Ishikawa (cell line): ENCODE measurements at regions not wholly inside any gene's neighbourhood (a gene's known extent, or its start where the extent isn't known, plus 50 kb on each side); places are given as distances from the start of the nearest gene placed in this dataset.

Experiments
- CEBPB ChIP-seq: IDR thresholded peaks from 2 replicates; pipeline ENCODE4 v1.6.1; 2012
- CREB1 ChIP-seq: IDR thresholded peaks from 2 replicates; pipeline ENCODE4 v1.6.1; 2012; ENCODE audit warnings: low read depth
- EGR1 ChIP-seq: IDR thresholded peaks from 2 replicates; pipeline ENCODE4 v1.6.1; 2012
- EP300 ChIP-seq: IDR thresholded peaks from 2 replicates; pipeline ENCODE4 v1.6.1; 2012; ENCODE audit warnings: borderline replicate concordance
- FOXM1 ChIP-seq: IDR thresholded peaks from 2 replicates; pipeline ENCODE4 v1.6.1; 2012; ENCODE audit warnings: low read depth, borderline replicate concordance
- MAX ChIP-seq: IDR thresholded peaks from 2 replicates; pipeline ENCODE4 v1.6.1; 2012
- NFIC ChIP-seq: IDR thresholded peaks from 2 replicates; pipeline ENCODE4 v1.6.1; 2012
- RAD21 ChIP-seq: IDR thresholded peaks from 2 replicates; pipeline ENCODE4 v1.6.1; 2012; ENCODE audit warnings: low read depth
- REST ChIP-seq: IDR thresholded peaks from 2 replicates; pipeline ENCODE4 v1.6.1; 2012; ENCODE audit warnings: low read depth, mild to moderate bottlenecking
- TAF1 ChIP-seq: IDR thresholded peaks from 2 replicates; pipeline ENCODE4 v1.6.1; 2012; ENCODE audit warnings: low read depth, mild to moderate bottlenecking
- TCF12 ChIP-seq: IDR thresholded peaks from 2 replicates; pipeline ENCODE4 v1.6.1; 2012; ENCODE audit warnings: low read depth
- TEAD4 ChIP-seq: IDR thresholded peaks from 2 replicates; pipeline ENCODE4 v1.6.1; 2012
- USF1 ChIP-seq: IDR thresholded peaks from 2 replicates; pipeline ENCODE4 v1.6.1; 2012
- YY1 ChIP-seq: IDR thresholded peaks from 2 replicates; pipeline ENCODE4 v1.6.1; 2012; ENCODE audit warnings: low read depth
- ZBTB7A ChIP-seq: IDR thresholded peaks from 2 replicates; pipeline ENCODE4 v1.6.1; 2012; ENCODE audit warnings: low read depth

- TF ChIP-seq EP300 (no peak), TAF1 (no peak), CEBPB (no peak), ZBTB7A (no peak), MAX (no peak), TCF12 (no peak), YY1 (no peak), EGR1 (no peak), USF1 (no peak), CREB1 (no peak), FOXM1 (no peak), TEAD4 (no peak), NFIC (no peak), RAD21 (no peak), REST (no peak)
Measured at GRCh38 chr14:87522575-87522974, 470.4 kb downstream of the GALC start.

- TF ChIP-seq ZBTB7A (no peak), TAF1 (no peak), MAX (no peak), FOXM1 (no peak), NFIC (no peak), CEBPB (no peak), REST (no peak), USF1 (no peak), CREB1 (no peak), EP300 (no peak)
Measured at GRCh38 chr14:87508333-87508732, 484.6 kb downstream of the GALC start.

GRCh38 chr14:87503711-87504110 is 489.3 kb downstream of the GALC start:
- TF ChIP-seq NFIC (no peak), EGR1 (no peak), EP300 (no peak), MAX (no peak)

- no peak for TF ChIP-seq FOXM1
- TF ChIP-seq CEBPB, result no peak
- TF ChIP-seq ZBTB7A, result no peak
- no peak for TF ChIP-seq EGR1
- no peak for TF ChIP-seq RAD21
- no peak for TF ChIP-seq TCF12
- no peak for TF ChIP-seq CREB1
- no peak for TF ChIP-seq EP300
- TF ChIP-seq TAF1, result no peak
- no peak for TF ChIP-seq YY1
Measured at GRCh38 chr14:87497301-87497700, 495.7 kb downstream of the GALC start.

- TF ChIP-seq CREB1 (no peak), MAX (no peak), USF1 (no peak), RAD21 (no peak), NFIC (no peak), YY1 (no peak), CEBPB (no peak), TEAD4 (no peak), EP300 (no peak), EGR1 (no peak), ZBTB7A (no peak), TAF1 (no peak), FOXM1 (no peak), TCF12 (no peak), REST (no peak)
Measured at GRCh38 chr14:87494010-87494409, 499.0 kb downstream of the GALC start.
